NCI-H2107 (cell line): ENCODE measurements at regions not wholly inside any gene's neighbourhood (a gene's known extent, or its start where the extent isn't known, plus 50 kb on each side); places are given as distances from the start of the nearest gene placed in this dataset.
"Not testable (repeated sequence)": the region's sequence is repeated elsewhere in the genome, so short reads cannot be mapped to it uniquely, and the experiment has no call there.

Experiments used
- DNase-seq: peaks from one replicate; lab custom pipeline; 2025; lab: John Stamatoyannopoulos, UW

DNA sequence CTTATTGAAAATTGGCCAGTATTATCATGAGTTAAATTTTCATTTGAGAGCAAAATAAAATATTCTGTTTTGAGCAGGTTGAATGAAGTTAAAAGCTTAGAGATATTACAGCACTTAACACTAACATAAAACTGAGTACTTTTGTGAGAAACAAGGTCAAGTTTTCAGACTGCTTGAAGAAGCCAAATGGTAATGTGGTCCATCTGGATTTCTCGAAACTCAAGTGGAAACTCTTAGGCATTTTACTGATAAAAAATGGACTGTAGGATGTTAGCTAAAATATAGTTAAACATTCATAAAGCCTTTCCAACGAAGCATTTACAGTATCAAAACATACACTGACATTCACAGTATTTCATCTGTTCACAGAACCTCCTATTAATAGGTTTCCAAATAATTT is 528.1 kb upstream of the SEMA3D start:
- no peak for DNase-seq

DNA sequence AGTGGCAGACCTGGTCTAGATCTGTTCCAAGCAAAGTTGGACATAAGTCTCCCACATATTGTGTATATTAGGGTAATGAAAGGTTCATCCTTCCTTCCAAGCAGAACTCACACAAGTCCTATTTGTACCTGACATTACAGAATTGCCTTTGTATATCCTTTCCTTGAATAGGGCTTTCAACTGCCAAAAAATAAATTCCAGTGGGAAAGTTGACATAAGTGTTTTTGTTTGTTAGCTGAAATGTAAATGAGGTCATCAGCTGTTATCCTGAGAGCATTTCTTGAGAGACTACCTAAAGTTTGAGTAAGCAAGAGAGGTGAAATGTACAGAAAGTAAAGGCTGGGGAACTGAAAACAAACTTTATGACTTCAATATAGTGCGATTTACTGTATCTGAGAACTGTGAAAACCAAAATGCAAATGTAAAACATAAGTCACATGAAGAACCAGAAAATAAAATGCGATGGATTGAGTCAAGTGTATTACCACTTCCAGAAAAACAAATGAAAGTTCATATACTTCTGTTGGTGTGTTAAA is 527.3 kb upstream of the SEMA3D start:
- no peak for DNase-seq

- no peak for DNase-seq
Observed at GRCh38 chr7:85713171-85713570, 526.3 kb upstream of the SEMA3D start.

- no peak for DNase-seq
Observed at GRCh38 chr7:85711894-85712293, 525.0 kb upstream of the SEMA3D start.

- DNase-seq: no peak
Observed at GRCh38 chr7:85710960-85711359, 524.1 kb upstream of the SEMA3D start.

DNA sequence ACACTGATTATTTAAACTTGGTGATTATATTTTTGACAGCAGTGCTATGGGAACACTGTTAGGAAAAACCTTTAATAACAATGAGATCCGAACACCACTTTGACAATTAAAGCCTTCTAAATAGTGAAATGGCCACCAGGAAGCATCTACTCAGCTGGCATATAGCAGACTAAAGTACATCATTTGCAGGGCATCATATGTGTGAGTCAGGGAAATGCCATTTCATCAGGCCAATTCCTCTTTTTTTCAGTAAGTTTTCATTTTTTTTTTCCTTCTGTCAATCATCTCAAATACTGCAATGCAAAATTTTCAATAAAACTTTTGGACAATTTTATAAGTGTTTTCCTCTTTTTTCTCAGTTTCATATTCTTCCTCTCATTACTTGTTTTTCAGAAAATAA is 521.4 kb upstream of the SEMA3D start:
- DNase-seq: no peak

DNA sequence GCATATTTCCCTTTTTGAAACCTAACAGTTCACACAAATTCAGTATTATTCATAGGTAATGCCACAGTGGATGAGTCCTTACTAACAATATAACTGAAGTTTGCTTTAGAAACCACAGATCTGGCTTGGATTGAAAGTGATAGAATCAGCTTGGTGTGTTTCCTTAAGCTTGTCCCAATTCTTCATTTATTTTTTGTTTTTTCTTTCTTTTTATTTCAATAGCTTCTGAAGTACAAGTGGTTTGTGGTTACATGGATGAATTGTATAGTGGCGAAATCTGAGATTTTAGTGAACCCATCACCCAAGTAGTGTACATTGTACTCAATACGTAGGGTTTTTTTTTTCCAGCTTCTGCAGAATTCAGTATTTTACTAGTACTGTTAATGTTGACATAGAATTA is 518.2 kb upstream of the SEMA3D start:
- no peak for DNase-seq

DNA sequence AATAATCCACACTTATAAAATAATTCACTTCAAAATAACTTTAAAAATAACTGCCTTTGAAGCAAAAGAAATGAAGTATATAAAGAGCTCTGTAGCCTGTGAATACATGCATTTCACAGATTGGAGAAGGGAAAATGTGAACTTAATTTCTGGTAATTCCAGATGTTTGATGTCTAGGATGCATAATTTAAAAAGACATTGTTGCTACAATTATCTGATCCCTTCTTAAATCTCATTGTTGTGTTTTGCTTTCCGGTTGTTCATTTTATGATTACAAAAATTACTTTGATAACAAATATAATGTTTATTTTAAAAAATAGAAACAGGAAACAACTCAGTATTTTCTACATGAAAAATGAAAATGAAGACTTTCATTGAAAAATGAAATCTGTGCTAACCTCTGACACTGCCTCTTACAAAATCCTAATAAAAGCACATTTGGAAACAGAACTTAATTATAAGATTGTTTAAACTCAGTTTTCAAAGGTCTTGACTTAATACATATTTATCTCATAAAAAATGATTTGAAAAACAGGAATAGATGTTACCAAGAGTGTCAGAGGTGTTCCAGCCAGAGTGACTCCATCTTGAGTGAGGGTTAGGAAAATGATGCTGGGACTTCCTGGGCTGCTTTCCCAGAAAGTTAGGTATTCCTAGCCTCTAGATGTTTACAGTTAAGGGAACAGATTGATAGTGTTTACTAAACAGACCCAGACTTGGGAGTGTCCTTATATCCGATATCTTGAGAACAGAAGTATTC is 516.6 kb upstream of the SEMA3D start:
- no peak for DNase-seq

- no peak for DNase-seq
Observed at GRCh38 chr7:85702348-85702747, 515.5 kb upstream of the SEMA3D start.

DNA sequence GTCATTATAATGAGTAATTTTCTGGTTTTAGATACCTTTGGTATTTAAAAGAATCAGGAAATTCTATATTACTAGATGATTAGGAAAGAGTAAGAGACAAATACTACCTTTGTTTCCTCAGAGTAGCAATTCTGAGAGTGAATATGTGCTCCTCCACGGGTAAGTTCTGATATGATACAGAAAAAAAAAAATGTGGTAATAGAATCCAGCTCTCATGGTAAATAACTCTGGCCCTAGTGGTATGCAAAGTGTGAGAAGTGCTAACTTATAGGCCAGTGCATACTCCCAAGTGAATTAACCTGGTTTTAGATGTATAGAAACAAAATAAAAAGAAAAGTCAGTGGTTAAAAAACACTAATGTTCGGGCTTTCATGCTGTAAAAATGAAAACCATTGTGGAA is 512.6 kb upstream of the SEMA3D start:
- DNase-seq: no peak

- no peak for DNase-seq
Observed at GRCh38 chr7:85695533-85695932, 508.7 kb upstream of the SEMA3D start.

- no peak for DNase-seq
Observed at GRCh38 chr7:85695041-85695440, 508.2 kb upstream of the SEMA3D start.

- DNase-seq: no peak
Observed at GRCh38 chr7:85693326-85693725, 506.5 kb upstream of the SEMA3D start.

- no peak for DNase-seq
Observed at GRCh38 chr7:85688712-85689111, 501.9 kb upstream of the SEMA3D start.

DNA sequence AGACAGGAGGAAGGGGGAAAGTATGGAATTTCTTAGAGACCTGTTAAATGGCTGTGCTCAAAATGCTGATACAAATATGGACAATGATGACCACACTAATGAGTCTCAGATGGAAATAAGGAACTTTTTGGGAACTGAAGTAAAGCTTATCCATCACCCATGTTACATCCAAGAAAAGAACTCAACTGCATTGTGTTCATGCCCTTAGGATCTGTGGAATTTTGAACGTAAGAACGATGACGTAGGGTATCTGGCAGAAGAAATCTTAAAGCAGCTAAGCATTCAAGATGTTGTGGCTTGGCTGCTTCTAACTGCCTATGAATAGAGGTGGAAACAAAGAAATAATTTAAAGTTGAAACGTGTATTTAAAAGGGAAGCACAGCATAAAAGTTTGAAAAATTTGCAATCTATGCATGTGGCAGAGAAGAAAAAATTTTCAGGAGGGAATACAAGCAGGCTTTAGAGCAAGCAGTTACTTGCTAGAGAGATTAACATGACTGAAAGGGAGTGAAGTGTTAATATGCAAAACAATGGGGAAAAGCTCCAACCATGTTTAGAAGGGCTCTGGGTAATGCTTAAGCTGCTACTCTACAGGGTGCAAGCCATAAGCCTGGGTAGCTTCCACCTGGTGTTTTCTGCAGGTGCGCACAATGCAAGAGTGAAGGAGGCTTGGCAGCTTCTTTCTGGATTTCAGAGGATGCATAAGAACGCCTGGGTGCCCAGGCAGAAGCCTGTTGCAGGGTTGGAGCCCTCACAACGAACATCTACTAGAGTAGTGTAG is 499.7 kb upstream of the SEMA3D start:
- no peak for DNase-seq

DNA sequence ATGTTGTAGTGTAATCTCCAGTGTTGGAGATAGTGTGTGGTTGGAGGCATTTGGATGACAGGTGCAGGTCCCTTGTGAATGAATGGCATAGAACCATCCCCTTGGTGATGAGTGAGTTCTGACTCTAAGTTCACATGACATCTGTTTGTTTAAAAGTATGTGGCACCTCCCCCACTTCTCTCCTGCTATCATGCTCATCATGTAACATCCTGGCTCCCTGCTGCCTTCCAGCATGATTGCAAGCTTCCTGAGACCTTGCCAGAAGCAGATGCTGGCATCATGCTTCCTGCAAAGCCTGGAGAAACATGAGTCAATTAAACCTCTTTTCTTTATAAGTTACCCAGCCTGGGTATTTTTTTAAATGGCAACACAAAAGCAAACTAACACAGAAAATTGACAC is 499.0 kb upstream of the SEMA3D start:
- no peak for DNase-seq

DNA sequence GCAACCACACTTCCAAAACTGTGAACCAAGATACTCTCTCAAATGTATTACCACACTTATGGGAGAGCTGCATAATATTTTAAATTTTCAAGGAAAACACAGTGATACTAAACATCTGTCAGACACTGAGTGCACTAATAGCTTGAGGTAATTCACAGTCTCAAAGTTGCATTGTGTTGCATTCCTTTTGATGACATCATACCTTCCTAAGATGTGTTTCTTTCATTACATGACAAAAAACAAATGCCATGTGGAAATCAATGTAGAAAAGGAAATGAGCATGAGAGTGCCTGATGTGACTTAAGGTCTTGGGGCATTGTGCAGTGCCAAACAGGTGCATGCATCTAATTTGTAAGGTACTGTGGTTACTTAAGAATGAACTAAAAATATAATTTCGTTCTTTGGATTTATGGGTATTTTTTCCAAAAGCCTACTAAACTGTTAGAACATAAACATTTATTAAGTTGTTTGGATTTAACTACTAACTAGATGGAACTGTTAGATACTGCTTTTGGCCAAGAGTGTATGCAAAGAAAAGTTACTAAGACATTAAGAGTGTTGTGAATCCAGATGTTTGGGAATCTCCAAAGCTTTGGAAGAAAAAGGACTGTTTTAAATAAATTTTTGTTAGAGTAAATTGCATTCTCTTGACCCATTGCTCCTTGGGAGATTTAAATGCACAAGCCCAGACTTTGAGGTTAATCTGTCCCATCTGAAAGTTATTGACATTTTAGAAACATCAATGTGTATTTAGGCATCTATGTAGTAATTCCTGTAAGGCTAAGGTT is 496.2 kb upstream of the SEMA3D start:
- DNase-seq: no peak

DNA sequence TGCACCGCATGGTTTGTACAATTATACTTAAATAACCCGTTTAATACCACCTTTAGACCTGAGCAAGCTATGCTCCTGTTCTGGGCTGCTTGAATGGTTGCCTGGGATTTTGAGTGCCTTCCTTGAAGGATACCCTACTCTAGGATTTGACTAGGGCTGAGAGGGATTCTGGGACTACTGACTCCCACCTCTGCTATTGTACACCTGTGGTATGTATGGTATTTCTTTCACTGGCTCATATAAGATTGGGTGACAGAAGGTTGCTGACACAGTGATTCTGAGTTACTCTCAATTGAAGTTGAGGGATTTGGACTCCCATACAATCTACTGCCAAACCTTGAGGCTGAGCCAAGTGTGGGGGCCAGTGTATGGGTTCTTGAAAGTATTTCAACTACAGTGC is 494.4 kb upstream of the SEMA3D start:
- DNase-seq: no peak

DNA sequence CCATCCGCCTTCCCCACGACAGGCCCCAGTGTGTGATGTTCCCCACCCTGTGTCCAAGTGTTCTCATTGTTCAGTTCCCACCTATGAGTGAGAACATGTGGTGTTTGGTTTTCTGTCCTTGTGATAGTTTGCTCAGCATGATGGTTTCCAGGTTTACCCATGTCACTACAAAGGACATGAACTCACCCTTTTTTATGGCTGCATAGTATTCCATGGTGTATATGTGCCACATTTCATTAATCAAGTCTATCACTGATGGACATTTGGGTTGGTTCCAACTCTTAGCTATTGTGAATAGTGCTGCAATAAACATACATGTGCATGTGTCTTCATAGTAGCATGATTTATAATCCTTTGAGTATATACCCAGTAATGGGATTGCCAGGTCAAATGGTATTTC is 488.2 kb upstream of the SEMA3D start:
- DNase-seq: not testable (repeated sequence)

GRCh38 chr7:85673876-85674275 is 487.0 kb upstream of the SEMA3D start:
- DNase-seq: no peak

DNA sequence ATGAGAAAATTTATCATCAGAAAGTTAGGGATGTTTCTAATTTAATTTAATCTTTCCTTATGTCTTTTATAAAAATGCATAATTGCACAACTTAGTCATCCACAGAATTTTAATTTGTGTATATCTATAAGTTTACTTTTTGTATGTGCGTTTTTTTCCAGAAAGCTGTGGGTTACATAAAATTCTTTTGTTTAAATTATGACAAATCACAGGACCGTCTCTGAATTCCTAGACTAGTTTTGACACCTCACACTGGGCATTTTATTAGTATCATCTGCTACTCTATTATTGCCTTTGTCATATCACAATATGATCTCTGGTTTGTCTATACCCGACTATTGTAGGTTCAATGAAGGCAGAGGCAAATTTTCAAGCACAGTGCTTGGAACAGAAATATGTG is 482.4 kb upstream of the SEMA3D start:
- DNase-seq: no peak

DNA sequence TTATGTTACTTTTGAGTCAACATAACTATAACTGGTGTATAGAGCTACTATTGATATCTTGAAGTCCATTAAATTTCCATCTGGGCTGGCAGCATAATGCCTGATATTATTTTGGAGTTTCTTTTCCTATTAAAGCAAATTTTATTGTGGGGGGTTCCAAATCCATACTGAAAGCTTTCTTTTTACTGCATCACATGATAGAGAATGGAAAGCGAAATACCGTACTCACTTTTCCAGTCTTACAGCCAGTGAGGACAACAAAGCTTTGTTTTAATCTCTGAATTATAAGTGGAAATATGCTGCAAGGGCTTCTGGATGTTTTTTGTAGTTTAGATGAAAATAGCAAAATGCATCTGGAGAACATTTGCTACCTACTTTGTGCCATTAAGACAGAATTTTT is 477.5 kb upstream of the SEMA3D start:
- no peak for DNase-seq

- DNase-seq: no peak
Observed at GRCh38 chr7:85659364-85659763, 472.5 kb upstream of the SEMA3D start.
